Fibroblast of peridontal ligament (primary cell): ENCODE measurements at regions not wholly inside any gene's neighbourhood (a gene's known extent, or its start where the extent isn't known, plus 50 kb on each side); places are given as distances from the start of the nearest gene placed in this dataset.

Experiments
- DNase-seq: peaks from one replicate; pipeline ENCODE4 v3.0.0-alpha.2; 2010; ENCODE audit errors: extremely low read depth

- no peak for DNase-seq
Measured at GRCh38 chr6:3999800-4000661, 78.9 kb downstream of the FAM217A start.

GRCh38 chr6:4004249-4004648, 74.7 kb downstream of the FAM217A start:
- DNase-seq, result no peak

GRCh38 chr6:4008324-4009047, 70.5 kb downstream of the FAM217A start:
- peak; percentile 96 for DNase-seq

GRCh38 chr6:4009486-4009885, 69.5 kb downstream of the FAM217A start:
- no peak for DNase-seq

- no peak for DNase-seq
Measured at GRCh38 chr6:4010048-4010447, 68.9 kb downstream of the FAM217A start.

GRCh38 chr6:4010689-4011090, 68.2 kb downstream of the FAM217A start:
- no peak for DNase-seq

- no peak for DNase-seq
Measured at GRCh38 chr6:4012826-4013225, 66.1 kb downstream of the FAM217A start.

GRCh38 chr6:4017058-4017739, 61.7 kb downstream of the FAM217A start:
- peak; percentile 18 for DNase-seq

- peak; percentile 56 for DNase-seq
Measured at GRCh38 chr6:4017834-4018170, 61.1 kb downstream of the FAM217A start.

GRCh38 chr6:4018171-4018923, 60.6 kb downstream of the FAM217A start:
- peak; percentile 91 for DNase-seq
